ENCODE measurements at regions not wholly inside any gene's neighbourhood (a gene's known extent, or its start where the extent isn't known, plus 50 kb on each side); places are given as distances from the start of the nearest gene placed in this dataset.

- TF ChIP-seq, protein P1, sequence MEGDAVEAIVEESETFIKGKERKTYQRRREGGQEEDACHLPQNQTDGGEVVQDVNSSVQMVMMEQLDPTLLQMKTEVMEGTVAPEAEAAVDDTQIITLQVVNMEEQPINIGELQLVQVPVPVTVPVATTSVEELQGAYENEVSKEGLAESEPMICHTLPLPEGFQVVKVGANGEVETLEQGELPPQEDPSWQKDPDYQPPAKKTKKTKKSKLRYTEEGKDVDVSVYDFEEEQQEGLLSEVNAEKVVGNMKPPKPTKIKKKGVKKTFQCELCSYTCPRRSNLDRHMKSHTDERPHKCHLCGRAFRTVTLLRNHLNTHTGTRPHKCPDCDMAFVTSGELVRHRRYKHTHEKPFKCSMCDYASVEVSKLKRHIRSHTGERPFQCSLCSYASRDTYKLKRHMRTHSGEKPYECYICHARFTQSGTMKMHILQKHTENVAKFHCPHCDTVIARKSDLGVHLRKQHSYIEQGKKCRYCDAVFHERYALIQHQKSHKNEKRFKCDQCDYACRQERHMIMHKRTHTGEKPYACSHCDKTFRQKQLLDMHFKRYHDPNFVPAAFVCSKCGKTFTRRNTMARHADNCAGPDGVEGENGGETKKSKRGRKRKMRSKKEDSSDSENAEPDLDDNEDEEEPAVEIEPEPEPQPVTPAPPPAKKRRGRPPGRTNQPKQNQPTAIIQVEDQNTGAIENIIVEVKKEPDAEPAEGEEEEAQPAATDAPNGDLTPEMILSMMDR (IDR thresholded peaks at IDR 0.05; ENCODE audit: insufficient read depth, low read depth, low read length) = no peak
- no peak for TF ChIP-seq EZH2 (IDR thresholded peaks at IDR 0.05; ENCODE audit: insufficient read depth, low read length)
Observed at GRCh38 chr10:126847666-126848065, 57.6 kb upstream of the DOCK1 start.
